Right atrium auricular region (tissue), 2 donors: ENCODE measurements at regions not wholly inside any gene's neighbourhood (a gene's known extent, or its start where the extent isn't known, plus 50 kb on each side); places are given as distances from the start of the nearest gene placed in this dataset.
"Not testable (repeated sequence)": the region's sequence is repeated elsewhere in the genome, so short reads cannot be mapped to it uniquely, and the experiment has no call there.

Experiments used
- DNase-seq: peaks from one replicate; pipeline ENCODE4 v3.0.0-alpha.2; 2019; ENCODE audit warnings: low spot score
- H3K27ac ChIP-seq, 2 donors: fragments of 200-600 bp; sonication (generic); 1 replicate in 1 of 2; 2 replicates in 1 of 2; pipeline ENCODE4 v1.5.1; 2016 to 2019
- H3K27me3 ChIP-seq, 2 donors: fragments of 200-600 bp; sonication (generic); one replicate each; pipeline versions ENCODE4 v1.5.1 to v1.6.0; 2017 to 2019
- H3K36me3 ChIP-seq: fragments of 200-600 bp; sonication (generic); one replicate; pipeline ENCODE4 v1.5.1; 2016
- H3K4me1 ChIP-seq, 2 donors: fragments of 200-600 bp; sonication (generic); one replicate each; pipeline versions ENCODE4 v1.5.1 to v1.6.0; 2017 to 2019
- H3K4me3 ChIP-seq, 2 donors: fragments of 200-600 bp; sonication (generic); 1 replicate in 1 of 2; 2 replicates in 1 of 2; pipeline ENCODE4 v1.5.1; 2017 to 2019; ENCODE audit warnings: mild to moderate bottlenecking in 1 of 2, moderate library complexity in 1 of 2
- H3K9me3 ChIP-seq, 2 donors: fragments of 200-600 bp; sonication (generic); one replicate each; pipeline ENCODE4 v1.5.1; 2019
- CTCF ChIP-seq, 2 donors: fragments of 200-600 bp; sonication (generic); IDR thresholded peaks; one replicate each; pipeline ENCODE4 v1.5.1; 2019; ENCODE audit warnings: antibody characterized with exemption in 2 of 2

DNA sequence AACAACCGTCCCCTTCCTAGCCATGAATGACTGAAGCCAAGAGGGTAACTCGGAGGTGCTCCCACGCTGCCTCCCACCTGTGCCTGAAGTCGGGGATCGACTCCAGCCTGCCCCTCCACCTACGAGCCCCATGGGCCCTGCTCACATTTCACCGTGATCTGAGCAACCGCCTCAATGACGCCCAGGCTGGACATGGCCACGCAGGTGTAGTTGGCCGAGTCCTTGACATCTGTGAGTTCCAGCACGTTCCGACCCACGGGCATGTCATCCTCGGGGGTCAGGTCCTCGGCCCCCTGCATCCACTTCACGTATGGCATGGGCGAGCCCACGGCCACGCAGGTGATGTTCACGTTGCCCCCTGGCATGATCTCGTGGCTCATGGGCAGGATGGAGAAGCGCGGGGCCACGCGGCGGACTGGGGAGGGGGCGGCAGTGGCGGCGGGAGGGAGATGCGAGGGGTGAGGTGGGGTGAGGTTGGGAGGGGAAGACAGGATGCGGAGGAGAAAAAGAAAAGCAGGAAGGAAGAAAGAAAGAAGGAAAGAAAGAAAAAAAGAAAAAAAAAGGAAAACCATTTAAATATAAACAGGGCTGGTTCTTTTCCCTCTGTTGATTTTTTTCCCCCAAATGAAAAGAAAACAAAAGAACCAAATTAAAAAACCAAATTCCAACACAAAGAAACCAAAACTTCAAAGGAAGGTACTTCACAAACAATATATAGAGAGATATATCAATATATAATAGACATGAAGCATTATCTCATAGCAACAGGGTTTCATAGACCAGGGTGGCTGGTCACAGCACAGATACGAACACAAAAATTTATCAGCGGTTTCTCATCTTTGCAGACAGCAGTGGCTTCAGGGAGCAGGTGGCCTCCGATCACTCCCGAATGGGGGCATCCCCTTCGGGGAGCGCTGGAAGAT, 94.7 kb downstream of the PTPRS start:
- H3K27ac ChIP-seq: no peak overlapping the region
- no peak overlapping the region for H3K4me3 ChIP-seq
- H3K9me3 ChIP-seq: no peaks in the 10 kb centered on the region
- H3K36me3 ChIP-seq: peaks cover 20% of the 10 kb centered on the region
- no peak for TF ChIP-seq CTCF (IDR thresholded peaks at IDR 0.05)
- peaks cover 0 to 9% of the 10 kb centered on the region in 2 donors for H3K4me1 ChIP-seq
- DNase-seq: no peak
- H3K27me3 ChIP-seq: no peaks in the 10 kb centered on the region

GRCh38 chr19:5244351-5244750, 96.3 kb downstream of the PTPRS start:
- DNase-seq: no peak
- no peak overlapping the region for H3K27ac ChIP-seq
- H3K9me3 ChIP-seq: no peaks in the 10 kb centered on the region
- H3K27me3 ChIP-seq: no peaks in the 10 kb centered on the region
- no peaks in the 10 kb centered on the region for H3K4me1 ChIP-seq
- TF ChIP-seq CTCF (IDR thresholded peaks at IDR 0.05): no peak
- H3K36me3 ChIP-seq: peaks cover 27% of the 10 kb centered on the region
- H3K4me3 ChIP-seq: no peak overlapping the region

- Histone ChIP-seq H3K27me3 (no peaks in the 10 kb centered on the region), H3K4me3 (no peak overlapping the region), H3K36me3 (peaks cover 29% of the 10 kb centered on the region), H3K4me1 (no peaks in the 10 kb centered on the region), H3K9me3 (no peaks in the 10 kb centered on the region), H3K27ac (no peak overlapping the region)
- DNase-seq: no peak
- TF ChIP-seq CTCF (IDR thresholded peaks at IDR 0.05): no peak
Observed at GRCh38 chr19:5243878-5244277, 96.7 kb downstream of the PTPRS start.

GRCh38 chr19:5241896-5242295, 98.7 kb downstream of the PTPRS start:
- H3K27ac ChIP-seq, DNase-seq: not testable (repeated sequence)

DNA sequence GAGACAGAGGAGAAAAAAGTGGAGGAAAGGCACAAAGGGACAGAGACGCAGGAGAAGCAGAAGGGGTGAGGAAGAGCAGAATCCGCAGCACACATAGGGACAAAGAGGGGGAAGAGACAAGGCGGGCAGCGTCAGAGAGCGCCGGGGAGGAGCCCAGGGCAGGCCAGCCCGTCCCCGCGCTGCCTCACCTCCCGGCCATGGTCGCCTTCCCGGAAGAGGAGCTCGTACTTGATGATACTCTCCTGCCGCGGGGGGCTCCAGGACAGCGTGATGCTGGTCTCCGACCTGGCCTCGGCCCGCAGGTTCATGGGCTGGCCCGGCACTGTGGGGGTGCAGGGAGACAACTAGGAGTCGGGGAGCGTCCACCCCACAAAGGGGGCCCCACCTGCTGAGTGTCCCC, 100.6 kb downstream of the PTPRS start:
- Histone ChIP-seq H3K4me3 (no peak overlapping the region), H3K27me3 (no peaks in the 10 kb centered on the region), H3K36me3 (peaks cover 39% of the 10 kb centered on the region), H3K9me3 (no peaks in the 10 kb centered on the region), H3K27ac (no peak overlapping the region), H3K4me1 (no peaks in the 10 kb centered on the region)
- TF ChIP-seq CTCF (IDR thresholded peaks at IDR 0.05): no peak
- DNase-seq: no peak

More at GRCh38 chr19:5241896-5242295, 98.7 kb downstream of the PTPRS start:
- H3K4me3 ChIP-seq, H3K4me1 ChIP-seq, H3K9me3 ChIP-seq, H3K27me3 ChIP-seq: not testable (repeated sequence)
- H3K36me3 ChIP-seq: peaks cover 47% of the 10 kb centered on the region

GRCh38 chr19:5238700-5239099, 101.9 kb downstream of the PTPRS start:
- Histone ChIP-seq H3K4me3 (no peak overlapping the region), H3K27ac (no peak overlapping the region), H3K36me3 (peaks cover 31% of the 10 kb centered on the region), H3K9me3 (no peaks in the 10 kb centered on the region), H3K4me1 (no peaks in the 10 kb centered on the region), H3K27me3 (no peaks in the 10 kb centered on the region)
- no peak for DNase-seq
- no peak for TF ChIP-seq CTCF (IDR thresholded peaks at IDR 0.05)
